GM18498 (cell line): ENCODE measurements at regions not wholly inside any gene's neighbourhood (a gene's known extent, or its start where the extent isn't known, plus 50 kb on each side); places are given as distances from the start of the nearest gene placed in this dataset.

Experiments
- ATAC-seq: cut with Tn5 transposase; IDR thresholded peaks from one replicate; pipeline ENCODE4 v1.9.1; 2021; ENCODE audit warnings: mild to moderate bottlenecking, moderate library complexity; ENCODE audit not compliant: unreplicated experiment

GRCh38 chr18:53664575-53664974 is 559.9 kb downstream of the MBD2 start:
- ATAC-seq = no peak

- no peak for ATAC-seq
Measured at GRCh38 chr18:53660306-53660705, 564.2 kb downstream of the MBD2 start.

- no peak for ATAC-seq
Measured at GRCh38 chr18:53657257-53657656, 567.2 kb downstream of the MBD2 start.

- ATAC-seq = no peak
Measured at GRCh38 chr18:53649621-53650020, 574.8 kb downstream of the MBD2 start.

- ATAC-seq = no peak
Measured at GRCh38 chr18:53644799-53645471, 579.5 kb downstream of the MBD2 start.

- ATAC-seq = no peak
Measured at GRCh38 chr18:53639687-53640086, 584.8 kb downstream of the MBD2 start.

- ATAC-seq = no peak
Measured at GRCh38 chr18:53629337-53629736, 595.1 kb downstream of the MBD2 start.

- ATAC-seq = no peak
Measured at GRCh38 chr18:53625997-53626599, 598.4 kb downstream of the MBD2 start.

- ATAC-seq = no peak
Measured at GRCh38 chr18:53610957-53611356, 613.5 kb downstream of the MBD2 start.

- ATAC-seq = no peak
Measured at GRCh38 chr18:53606792-53607191, 617.7 kb downstream of the MBD2 start.

- no peak for ATAC-seq
Measured at GRCh38 chr18:53605198-53605597, 619.3 kb downstream of the MBD2 start.

- ATAC-seq = no peak
Measured at GRCh38 chr18:53603276-53603675, 621.2 kb downstream of the MBD2 start.

- ATAC-seq = no peak
Measured at GRCh38 chr18:53601344-53601743, 623.1 kb downstream of the MBD2 start.

GRCh38 chr18:53586923-53587322 is 637.5 kb downstream of the MBD2 start:
- ATAC-seq = no peak
